ENCODE measurements at regions not wholly inside any gene's neighbourhood (a gene's known extent, or its start where the extent isn't known, plus 50 kb on each side); places are given as distances from the start of the nearest gene placed in this dataset.

DNA sequence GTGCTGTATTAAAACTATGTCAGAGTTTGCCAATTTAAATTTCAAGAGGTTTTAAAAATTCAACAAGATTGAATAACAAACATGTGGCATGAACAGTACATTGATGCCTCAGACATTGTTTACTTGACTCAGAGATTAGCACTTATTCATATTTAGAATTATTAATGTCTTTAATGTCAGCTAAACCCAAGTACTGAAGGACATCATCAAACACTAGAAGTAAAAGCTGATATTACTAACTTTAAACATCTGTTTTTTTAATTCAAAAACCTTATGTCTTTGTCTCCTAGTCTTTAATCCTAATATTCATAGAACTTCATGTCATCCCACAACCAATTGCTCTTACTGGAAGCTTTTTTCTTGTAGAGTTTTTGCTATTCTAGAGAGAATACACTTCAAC is 406.2 kb upstream of the PCDH7 start:
- no peak for DNase-seq (ENCODE audit: low read depth)

- no peak for DNase-seq (ENCODE audit: low read depth)
Observed at GRCh38 chr4:30330894-30331652, 389.1 kb upstream of the PCDH7 start.

GRCh38 chr4:30341731-30342130 is 378.4 kb upstream of the PCDH7 start:
- no peak for DNase-seq (ENCODE audit: low read depth)

DNA sequence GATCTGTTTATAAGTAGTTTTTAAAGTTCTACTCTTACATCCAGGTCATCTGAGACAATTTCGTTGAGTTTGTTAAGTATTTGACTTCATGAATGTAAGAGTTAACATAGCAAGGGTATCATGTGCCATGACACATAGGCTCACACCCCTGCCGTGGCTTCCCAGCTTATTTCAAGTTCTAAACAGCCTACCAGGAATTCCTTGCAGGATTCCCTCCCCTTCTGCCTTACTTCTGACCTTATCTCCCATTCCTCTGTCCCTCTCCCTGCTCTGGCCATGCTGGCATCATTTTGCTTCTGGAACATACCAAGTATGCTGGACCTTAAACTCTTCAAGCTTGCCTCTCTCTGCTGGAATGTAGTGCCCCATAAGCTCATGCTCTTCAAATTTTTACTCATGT is 369.9 kb upstream of the PCDH7 start:
- DNase-seq (ENCODE audit: low read depth), result no peak

- no peak for DNase-seq (ENCODE audit: low read depth)
Observed at GRCh38 chr4:30354605-30355004, 365.6 kb upstream of the PCDH7 start.

DNA sequence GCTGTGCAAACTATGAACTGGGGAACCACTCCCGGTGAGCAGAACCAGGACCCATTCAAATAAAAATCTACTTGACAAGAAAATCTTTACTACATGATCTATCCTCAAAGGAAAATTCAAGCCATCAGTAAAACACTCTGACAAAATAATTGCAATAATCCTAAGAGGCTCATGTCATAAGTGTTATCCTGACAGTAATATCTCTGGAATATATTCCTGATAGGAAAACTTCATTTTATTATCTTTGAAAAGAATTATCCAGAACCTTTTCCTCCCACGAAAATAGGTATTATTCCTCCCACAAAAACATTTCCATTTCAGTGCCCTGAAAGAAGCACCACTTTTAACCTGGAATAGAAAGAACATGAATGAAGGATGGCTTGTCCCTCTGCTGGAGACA is 357.7 kb upstream of the PCDH7 start:
- DNase-seq (ENCODE audit: low read depth), result no peak

DNA sequence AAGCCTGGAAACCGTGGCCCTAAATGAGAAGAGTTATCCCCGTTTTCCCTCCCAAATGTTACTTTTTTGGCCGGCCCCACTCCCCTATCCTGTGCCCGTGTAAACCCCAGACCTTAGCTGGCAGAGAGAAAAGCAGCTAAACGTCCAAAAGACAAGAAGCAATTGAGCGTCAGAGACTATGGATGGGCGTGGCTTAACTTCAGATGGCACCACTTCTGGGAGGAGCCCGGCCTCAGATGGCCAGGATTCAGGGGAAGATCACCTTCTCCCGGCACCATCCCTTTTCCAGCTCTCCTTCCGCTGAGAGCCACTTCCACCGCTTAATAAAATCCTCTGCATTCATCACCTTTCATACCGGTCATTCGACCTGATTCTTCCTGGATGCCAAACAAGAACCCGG is 350.1 kb upstream of the PCDH7 start:
- no peak for DNase-seq (ENCODE audit: low read depth)

DNA sequence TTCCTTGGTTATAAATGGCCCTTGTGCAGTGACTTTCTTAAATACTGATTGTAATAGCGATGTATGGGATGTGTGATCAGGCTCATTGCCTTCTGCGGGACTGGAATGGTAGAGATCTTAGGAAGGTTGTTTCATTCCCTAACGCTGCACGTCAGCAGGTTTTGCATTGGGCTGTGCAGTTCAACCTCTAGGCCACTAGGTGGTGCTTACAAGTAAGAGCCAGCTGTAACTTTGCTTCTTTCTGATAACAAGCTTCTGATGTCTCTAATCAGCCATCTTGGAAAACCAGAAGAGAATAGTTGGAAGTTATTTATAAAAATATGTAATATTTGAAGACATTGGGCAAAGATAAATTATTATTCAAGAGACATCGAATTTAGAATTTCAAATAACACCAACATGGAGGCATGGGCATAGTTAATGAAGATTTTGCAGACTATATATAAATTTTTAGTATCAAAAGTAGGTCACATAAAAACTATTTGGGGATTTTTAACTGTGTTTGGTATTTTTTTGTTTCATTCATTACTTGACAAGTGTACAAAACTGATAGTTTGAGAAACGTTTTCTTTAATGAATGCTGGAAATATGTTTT is 339.7 kb upstream of the PCDH7 start:
- peak; percentile 39 for DNase-seq (ENCODE audit: low read depth)

DNA sequence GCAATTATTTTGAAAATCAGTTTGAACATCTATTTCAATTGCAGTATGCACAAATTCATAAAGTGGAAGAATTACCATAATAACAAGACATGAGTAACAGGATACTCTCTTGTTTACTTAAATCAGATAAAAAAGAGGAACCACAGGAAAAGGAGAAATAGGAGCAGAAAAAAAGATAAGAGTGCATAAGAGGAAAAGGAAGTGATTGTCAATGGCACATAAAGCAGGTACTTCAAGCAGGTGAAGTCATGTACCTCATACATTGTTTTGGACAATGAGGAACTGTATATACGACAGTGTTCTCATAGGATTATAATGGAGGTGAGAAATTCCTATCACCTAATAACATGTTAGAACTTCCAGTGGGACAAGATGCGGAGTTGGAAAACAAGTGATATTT is 334.5 kb upstream of the PCDH7 start:
- DNase-seq (ENCODE audit: low read depth), result no peak

- DNase-seq (ENCODE audit: low read depth), result peak; percentile 37
Observed at GRCh38 chr4:30386266-30386895, 333.8 kb upstream of the PCDH7 start.

DNA sequence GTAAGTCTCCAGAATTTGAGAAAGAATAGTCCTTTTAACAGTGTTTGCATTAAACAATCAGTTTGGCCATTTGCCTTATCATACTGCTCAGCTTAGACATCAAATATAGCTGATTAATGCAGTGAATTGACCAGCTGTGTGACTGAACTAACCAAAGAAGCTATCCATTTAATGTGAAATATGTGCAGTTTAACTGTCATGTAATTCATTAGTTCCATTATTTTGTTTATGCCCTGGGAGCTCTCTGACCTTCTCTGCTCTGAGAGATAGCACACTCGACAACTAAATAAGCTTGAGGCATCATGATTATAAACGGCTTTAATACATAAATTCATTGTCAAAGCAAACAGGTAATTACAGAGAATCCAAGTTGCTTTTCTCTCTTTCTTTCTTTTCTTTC is 324.3 kb upstream of the PCDH7 start:
- DNase-seq (ENCODE audit: low read depth), result no peak

DNA sequence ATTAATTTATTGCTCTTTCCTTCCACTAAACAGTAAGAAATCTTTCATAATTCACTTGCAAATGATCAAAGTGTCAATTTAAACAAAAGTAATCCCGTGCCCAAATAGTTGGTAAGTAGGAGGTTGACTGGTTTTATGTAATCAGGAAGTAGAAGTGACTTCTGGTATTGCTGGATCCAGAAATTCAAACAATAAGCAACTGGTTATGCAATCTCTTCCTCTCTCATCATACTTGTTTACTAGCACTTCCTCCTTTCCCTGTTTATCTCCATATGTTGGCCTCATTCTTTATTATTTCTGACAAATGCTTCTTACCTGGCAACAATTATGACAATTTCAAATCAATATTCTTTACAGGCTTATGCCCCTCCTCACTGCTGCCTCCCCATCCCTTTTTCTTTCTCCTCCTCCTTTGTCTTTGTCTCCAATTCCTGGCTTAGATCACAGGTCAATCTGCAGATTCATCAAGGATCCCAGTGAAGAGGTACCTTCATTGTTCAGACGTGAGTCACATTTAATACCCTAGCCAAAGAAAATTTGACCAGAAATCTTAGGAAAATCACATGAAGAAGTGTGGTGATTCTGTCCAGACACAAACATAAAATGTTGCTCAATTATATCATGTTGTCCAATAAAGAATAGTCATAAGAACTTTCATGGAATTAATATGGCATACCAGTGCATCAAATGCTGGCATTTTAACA is 323.2 kb upstream of the PCDH7 start:
- DNase-seq (ENCODE audit: low read depth), result peak; percentile 24

- no peak for DNase-seq (ENCODE audit: low read depth)
Observed at GRCh38 chr4:30399476-30399875, 320.7 kb upstream of the PCDH7 start.

GRCh38 chr4:30402276-30402675 is 317.9 kb upstream of the PCDH7 start:
- no peak for DNase-seq (ENCODE audit: low read depth)

DNA sequence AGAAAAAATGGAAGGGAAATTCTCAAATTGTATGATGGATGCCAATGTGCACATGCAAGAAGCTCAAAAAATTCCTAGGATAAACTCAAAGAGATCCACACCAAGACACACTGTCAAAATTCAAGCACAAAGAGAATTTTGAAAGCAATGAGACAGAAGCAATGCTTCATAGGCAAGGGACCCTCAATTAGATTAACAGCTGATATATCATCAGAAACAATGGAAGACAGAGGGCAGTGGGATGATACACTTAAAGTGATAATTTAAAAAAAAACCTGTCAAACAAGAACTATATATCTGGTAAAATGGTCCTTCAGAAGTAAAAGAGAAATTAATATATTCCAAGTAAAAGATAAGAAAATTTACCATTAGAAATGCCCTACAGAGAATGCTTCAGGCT is 306.3 kb upstream of the PCDH7 start:
- DNase-seq (ENCODE audit: low read depth), result no peak

DNA sequence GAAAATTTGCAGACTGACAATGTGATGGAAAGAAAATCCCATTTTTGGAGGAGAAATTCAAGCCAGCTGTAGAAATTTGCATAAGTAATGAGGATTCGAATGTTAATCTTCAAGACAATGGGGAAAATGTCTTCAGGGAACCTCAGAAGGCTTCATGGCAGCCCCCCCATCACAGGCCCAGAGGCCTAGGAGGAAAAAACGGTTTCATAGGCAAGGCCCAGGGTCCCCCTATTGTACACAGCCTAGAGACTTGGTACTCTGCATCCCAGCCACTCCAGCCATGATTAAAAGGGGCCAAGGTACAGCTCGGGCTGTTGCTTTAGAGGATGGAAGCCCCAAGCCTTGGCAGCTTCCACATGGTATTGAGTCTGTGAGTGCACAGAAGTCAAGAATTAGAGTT is 303.6 kb upstream of the PCDH7 start:
- no peak for DNase-seq (ENCODE audit: low read depth)

DNA sequence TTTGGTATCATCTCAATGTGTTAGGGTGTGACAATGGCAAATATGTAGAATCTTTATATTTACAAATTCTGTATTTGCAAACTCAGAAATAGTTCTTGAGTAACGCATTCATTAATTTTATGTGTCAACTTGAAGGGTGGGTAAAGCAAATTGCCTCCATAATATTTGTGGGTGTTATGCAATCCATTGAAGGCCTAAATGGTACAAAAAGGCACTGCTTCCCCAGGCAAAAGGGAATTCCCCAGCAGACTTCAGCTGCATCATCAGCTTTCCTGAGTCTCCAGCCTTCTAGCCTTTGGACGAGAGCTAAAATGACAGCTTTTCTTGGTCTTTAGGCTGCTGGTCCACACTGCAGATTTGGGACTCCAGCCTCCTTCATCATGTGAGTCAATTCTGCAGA is 292.2 kb upstream of the PCDH7 start:
- no peak for DNase-seq (ENCODE audit: low read depth)

DNA sequence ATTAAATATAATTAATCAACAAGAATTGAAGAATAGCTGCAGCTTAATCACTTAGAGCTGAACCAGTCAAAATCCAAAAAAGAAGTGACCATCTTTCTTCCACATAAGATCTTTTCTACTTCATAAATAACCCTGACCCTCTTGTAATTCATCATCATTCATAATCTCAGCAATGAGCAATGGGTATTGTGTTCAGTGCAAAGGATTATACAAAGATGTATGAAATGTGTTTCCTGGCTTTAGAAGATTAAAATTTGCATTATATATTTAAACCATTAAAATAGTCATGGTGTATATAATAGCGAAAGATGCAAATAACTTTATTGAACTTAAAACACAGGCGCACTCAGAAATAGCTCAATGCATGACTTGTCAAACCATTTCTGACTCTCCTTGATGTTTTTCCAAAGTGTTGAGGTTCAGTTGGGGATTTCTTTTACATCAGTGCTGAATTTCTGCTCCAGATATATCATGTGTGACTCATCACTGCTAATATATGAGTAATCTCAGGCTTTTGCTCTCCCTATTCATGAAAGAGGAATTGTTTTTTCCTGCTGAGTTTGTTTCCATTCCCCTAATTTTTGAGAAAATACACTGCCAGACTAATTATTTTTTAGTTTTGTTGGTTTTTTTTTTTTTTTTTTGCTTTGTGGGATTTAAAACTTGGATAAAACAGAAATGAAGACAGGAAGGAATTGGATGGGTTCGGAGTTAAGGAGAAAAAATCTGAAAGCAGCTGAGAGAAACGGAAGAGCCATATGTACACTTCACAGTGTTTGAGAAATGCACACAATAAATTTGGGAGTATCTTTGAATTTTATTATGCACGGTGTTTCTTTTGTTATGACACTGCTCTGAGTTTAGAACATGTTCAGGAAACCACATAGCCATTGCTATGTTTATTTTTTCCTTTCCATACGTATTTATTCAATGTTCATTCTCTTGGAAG is 290.1 kb upstream of the PCDH7 start:
- DNase-seq (ENCODE audit: low read depth), result peak; percentile 82

GRCh38 chr4:30434656-30435055 is 285.5 kb upstream of the PCDH7 start:
- DNase-seq (ENCODE audit: low read depth), result no peak

DNA sequence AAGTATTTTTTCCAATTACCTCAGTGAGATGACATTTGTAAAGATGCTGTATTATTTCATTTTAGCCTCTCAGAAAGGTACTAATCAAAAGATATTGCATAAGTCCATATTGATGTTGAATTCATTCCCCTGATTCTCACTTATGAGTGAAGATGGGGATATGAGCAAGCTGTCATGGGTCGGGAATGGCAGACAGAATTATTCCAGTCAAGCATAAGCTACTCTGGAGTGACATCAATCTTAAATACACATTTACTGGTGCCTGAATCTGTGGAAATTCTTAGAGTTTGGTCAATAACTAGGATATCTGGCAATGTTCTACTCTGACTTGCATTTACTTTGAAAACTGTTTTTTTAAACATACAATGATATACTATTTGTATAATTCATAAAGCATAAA is 283.8 kb upstream of the PCDH7 start:
- DNase-seq (ENCODE audit: low read depth), result no peak

GRCh38 chr4:30437316-30437715 is 282.9 kb upstream of the PCDH7 start:
- no peak for DNase-seq (ENCODE audit: low read depth)

DNA sequence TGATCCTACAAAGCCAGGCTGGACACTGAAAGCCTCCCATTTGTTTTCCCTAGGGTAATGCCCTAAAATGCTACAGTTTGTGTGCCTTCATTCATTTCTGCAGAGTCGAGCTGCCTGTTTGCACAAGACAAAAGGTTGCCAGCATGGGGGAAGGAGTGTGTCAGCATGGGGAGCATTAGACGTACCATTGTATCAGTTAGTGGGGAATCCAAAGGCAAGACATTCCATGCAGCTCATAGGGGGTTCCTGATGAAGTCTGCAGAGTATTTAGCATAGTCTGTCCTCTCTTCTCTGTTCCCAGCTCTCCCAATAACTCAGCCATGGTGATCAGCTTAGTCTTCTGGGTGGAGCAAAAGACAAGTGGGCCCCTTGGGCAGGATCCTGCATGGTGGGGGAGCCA is 276.9 kb upstream of the PCDH7 start:
- no peak for DNase-seq (ENCODE audit: low read depth)
